HepG2 (cell line): ENCODE measurements at regions not wholly inside any gene's neighbourhood (a gene's known extent, or its start where the extent isn't known, plus 50 kb on each side); places are given as distances from the start of the nearest gene placed in this dataset.

Experiments
- ESRRA ChIP-seq: sonication (generic); formaldehyde crosslinking; IDR thresholded peaks from 2 replicates; pipeline ENCODE4 v1.5.1; 2020; ENCODE audit warnings: mild to moderate bottlenecking, low read depth, missing genetic modification reagents
- EZH2 ChIP-seq: conservative IDR thresholded peaks from 2 replicates; pipeline ENCODE4 v1.6.1; 2012; ENCODE audit warnings: mild to moderate bottlenecking, low read depth, low read length, moderate library complexity
- MYC ChIP-seq: sonication (generic); formaldehyde crosslinking; IDR thresholded peaks from 2 replicates; pipeline ENCODE4 v1.9.0; 2021; ENCODE audit warnings: missing genetic modification reagents, borderline replicate concordance
- POLR2A ChIP-seq, 2 experiments: IDR thresholded peaks; 2 replicates each; pipeline ENCODE4 v1.6.1; 2011; ENCODE audit warnings: low read depth in 2 of 2, low read length in 2 of 2, mild to moderate bottlenecking in 1 of 2, moderate library complexity in 1 of 2; ENCODE audit not compliant: insufficient read depth in 1 of 2
- POLR2AphosphoS5 ChIP-seq: IDR thresholded peaks from 2 replicates; pipeline ENCODE4 v1.6.1; 2012; ENCODE audit warnings: low read depth, low read length
- SKI ChIP-seq: fragments of 450-650 bp; IDR thresholded peaks from one replicate; pipeline ENCODE4 v1.6.1; 2018; ENCODE audit warnings: mild to moderate bottlenecking; ENCODE audit not compliant: partially characterized antibody
- TSC22D2 ChIP-seq: sonication (generic); formaldehyde crosslinking; IDR thresholded peaks from 2 replicates; pipeline ENCODE4 v1.5.1; 2020; ENCODE audit warnings: missing genetic modification reagents, mild to moderate bottlenecking, borderline replicate concordance
- ZNF124 ChIP-seq: sonication (generic); formaldehyde crosslinking; IDR thresholded peaks from 2 replicates; pipeline ENCODE4 v1.4.0; 2020; ENCODE audit warnings: missing genetic modification reagents
- TF ChIP-seq, protein P1 (sequence below): sonication (generic); formaldehyde crosslinking; IDR thresholded peaks from 2 replicates; pipeline ENCODE4 v1.8.0; 2022; ENCODE audit warnings: missing genetic modification reagents, mild to moderate bottlenecking, borderline replicate concordance
- TF ChIP-seq, protein P2 (sequence below): sonication (generic); formaldehyde crosslinking; IDR thresholded peaks from one replicate; pipeline ENCODE4 v1.5.1; 2020; ENCODE audit warnings: mild to moderate bottlenecking, missing genetic modification reagents; ENCODE audit errors: not compliant biosample characterization
- TF ChIP-seq, protein P3 (sequence below): sonication (generic); formaldehyde crosslinking; IDR thresholded peaks from 2 replicates; pipeline ENCODE4 v1.9.0; 2021; ENCODE audit warnings: missing genetic modification reagents, borderline replicate concordance
- TF ChIP-seq, protein P4 (sequence below): sonication (generic); formaldehyde crosslinking; IDR thresholded peaks from 2 replicates; pipeline ENCODE4 v1.5.0; 2020; ENCODE audit warnings: mild to moderate bottlenecking, missing genetic modification reagents, moderate library complexity

DNA sequence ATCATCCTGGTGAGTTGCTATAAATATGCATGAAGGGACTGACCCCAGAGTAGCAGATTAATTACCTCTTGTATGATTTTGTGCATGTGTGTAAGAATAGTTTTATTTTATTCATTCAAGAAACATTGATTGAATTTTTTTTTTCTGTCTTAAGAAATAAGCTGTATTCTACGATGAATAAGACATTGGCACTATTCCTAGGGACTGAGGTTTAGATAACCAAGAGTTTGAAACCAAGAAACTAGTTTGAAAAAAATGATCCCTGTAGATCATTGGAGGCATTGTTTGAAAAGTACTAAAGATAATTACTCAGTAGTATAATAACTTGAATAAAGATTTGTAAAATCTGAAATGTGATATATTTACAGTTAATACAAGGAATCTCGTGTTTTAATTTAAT is 1086.9 kb downstream of the PCDH7 start:
- TF ChIP-seq POLR2A (IDR thresholded peaks at IDR 0.05; ENCODE audit: insufficient read depth in 1 of 2, low read depth in 2 of 2, low read length in 2 of 2), result no peak
- TF ChIP-seq, protein P1, sequence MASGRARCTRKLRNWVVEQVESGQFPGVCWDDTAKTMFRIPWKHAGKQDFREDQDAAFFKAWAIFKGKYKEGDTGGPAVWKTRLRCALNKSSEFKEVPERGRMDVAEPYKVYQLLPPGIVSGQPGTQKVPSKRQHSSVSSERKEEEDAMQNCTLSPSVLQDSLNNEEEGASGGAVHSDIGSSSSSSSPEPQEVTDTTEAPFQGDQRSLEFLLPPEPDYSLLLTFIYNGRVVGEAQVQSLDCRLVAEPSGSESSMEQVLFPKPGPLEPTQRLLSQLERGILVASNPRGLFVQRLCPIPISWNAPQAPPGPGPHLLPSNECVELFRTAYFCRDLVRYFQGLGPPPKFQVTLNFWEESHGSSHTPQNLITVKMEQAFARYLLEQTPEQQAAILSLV (CRISPR knock-in tag), result no peak
- TF ChIP-seq ESRRA (CRISPR knock-in tag), result no peak
- TF ChIP-seq POLR2AphosphoS5, result no peak
- TF ChIP-seq, protein P2, sequence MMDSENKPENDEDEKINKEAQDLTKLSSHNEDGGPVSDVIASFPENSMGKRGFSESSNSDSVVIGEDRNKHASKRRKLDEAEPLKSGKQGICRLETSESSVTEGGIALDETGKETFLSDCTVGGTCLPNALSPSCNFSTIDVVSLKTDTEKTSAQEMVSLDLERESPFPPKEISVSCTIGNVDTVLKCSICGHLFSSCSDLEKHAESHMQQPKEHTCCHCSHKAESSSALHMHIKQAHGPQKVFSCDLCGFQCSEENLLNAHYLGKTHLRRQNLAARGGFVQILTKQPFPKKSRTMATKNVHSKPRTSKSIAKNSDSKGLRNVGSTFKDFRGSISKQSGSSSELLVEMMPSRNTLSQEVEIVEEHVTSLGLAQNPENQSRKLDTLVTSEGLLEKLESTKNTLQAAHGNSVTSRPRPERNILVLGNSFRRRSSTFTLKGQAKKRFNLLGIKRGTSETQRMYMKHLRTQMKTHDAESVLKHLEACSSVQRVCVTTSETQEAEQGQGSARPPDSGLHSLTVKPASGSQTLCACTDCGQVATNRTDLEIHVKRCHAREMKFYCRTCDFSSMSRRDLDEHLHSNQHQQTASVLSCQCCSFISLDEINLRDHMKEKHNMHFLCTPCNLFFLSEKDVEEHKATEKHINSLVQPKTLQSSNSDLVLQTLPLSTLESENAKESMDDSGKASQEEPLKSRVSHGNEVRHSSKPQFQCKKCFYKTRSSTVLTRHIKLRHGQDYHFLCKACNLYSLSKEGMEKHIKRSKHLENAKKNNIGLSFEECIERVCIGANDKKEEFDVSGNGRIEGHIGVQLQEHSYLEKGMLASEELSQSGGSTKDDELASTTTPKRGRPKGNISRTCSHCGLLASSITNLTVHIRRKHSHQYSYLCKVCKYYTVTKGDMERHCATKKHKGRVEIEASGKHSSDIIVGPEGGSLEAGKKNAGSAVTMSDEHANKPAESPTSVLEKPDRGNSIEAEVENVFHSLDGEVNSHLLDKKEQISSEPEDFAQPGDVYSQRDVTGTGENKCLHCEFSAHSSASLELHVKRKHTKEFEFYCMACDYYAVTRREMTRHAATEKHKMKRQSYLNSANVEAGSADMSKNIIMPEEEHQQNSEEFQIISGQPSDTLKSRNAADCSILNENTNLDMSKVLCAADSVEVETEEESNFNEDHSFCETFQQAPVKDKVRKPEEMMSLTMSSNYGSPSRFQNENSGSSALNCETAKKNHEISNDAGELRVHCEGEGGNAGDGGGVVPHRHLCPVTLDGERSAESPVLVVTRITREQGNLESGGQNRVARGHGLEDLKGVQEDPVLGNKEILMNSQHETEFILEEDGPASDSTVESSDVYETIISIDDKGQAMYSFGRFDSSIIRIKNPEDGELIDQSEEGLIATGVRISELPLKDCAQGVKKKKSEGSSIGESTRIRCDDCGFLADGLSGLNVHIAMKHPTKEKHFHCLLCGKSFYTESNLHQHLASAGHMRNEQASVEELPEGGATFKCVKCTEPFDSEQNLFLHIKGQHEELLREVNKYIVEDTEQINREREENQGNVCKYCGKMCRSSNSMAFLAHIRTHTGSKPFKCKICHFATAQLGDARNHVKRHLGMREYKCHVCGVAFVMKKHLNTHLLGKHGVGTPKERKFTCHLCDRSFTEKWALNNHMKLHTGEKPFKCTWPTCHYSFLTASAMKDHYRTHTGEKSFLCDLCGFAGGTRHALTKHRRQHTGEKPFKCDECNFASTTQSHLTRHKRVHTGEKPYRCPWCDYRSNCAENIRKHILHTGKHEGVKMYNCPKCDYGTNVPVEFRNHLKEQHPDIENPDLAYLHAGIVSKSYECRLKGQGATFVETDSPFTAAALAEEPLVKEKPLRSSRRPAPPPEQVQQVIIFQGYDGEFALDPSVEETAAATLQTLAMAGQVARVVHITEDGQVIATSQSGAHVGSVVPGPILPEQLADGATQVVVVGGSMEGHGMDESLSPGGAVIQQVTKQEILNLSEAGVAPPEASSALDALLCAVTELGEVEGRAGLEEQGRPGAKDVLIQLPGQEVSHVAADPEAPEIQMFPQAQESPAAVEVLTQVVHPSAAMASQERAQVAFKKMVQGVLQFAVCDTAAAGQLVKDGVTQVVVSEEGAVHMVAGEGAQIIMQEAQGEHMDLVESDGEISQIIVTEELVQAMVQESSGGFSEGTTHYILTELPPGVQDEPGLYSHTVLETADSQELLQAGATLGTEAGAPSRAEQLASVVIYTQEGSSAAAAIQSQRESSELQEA, result no peak
- TF ChIP-seq, protein P3, sequence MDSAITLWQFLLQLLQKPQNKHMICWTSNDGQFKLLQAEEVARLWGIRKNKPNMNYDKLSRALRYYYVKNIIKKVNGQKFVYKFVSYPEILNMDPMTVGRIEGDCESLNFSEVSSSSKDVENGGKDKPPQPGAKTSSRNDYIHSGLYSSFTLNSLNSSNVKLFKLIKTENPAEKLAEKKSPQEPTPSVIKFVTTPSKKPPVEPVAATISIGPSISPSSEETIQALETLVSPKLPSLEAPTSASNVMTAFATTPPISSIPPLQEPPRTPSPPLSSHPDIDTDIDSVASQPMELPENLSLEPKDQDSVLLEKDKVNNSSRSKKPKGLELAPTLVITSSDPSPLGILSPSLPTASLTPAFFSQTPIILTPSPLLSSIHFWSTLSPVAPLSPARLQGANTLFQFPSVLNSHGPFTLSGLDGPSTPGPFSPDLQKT (CRISPR knock-in tag), result no peak
- TF ChIP-seq, protein P4, sequence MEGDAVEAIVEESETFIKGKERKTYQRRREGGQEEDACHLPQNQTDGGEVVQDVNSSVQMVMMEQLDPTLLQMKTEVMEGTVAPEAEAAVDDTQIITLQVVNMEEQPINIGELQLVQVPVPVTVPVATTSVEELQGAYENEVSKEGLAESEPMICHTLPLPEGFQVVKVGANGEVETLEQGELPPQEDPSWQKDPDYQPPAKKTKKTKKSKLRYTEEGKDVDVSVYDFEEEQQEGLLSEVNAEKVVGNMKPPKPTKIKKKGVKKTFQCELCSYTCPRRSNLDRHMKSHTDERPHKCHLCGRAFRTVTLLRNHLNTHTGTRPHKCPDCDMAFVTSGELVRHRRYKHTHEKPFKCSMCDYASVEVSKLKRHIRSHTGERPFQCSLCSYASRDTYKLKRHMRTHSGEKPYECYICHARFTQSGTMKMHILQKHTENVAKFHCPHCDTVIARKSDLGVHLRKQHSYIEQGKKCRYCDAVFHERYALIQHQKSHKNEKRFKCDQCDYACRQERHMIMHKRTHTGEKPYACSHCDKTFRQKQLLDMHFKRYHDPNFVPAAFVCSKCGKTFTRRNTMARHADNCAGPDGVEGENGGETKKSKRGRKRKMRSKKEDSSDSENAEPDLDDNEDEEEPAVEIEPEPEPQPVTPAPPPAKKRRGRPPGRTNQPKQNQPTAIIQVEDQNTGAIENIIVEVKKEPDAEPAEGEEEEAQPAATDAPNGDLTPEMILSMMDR, result no peak
- no peak for TF ChIP-seq ZNF124 (CRISPR knock-in tag)
- TF ChIP-seq SKI, result no peak
- no peak for TF ChIP-seq EZH2
- TF ChIP-seq MYC (CRISPR knock-in tag), result no peak
- no peak for TF ChIP-seq TSC22D2
